Uterus (tissue), 2 donors: ENCODE measurements at regions not wholly inside any gene's neighbourhood (a gene's known extent, or its start where the extent isn't known, plus 50 kb on each side); places are given as distances from the start of the nearest gene placed in this dataset.

Experiments
- POLR2A ChIP-seq, 2 donors: fragments of 450-650 bp; IDR thresholded peaks; one replicate each; pipeline ENCODE4 v1.6.1; 2016; ENCODE audit warnings: antibody characterized with exemption in 2 of 2, mild to moderate bottlenecking in 1 of 2, moderate library complexity in 1 of 2
- TF ChIP-seq, protein P1 (sequence below), 4 experiments: fragments of 200-600 bp in 2 of 4; fragments of 450-650 bp in 2 of 4; sonication (generic) in 2 of 4; IDR thresholded peaks; one replicate each; pipeline ENCODE4 v1.5.1; 2016 to 2019; ENCODE audit warnings: antibody characterized with exemption in 4 of 4, mild to moderate bottlenecking in 2 of 4, moderate library complexity in 1 of 4

GRCh38 chr3:166900866-166901577, 479.1 kb downstream of the ZBBX start:
- TF ChIP-seq, protein P1, sequence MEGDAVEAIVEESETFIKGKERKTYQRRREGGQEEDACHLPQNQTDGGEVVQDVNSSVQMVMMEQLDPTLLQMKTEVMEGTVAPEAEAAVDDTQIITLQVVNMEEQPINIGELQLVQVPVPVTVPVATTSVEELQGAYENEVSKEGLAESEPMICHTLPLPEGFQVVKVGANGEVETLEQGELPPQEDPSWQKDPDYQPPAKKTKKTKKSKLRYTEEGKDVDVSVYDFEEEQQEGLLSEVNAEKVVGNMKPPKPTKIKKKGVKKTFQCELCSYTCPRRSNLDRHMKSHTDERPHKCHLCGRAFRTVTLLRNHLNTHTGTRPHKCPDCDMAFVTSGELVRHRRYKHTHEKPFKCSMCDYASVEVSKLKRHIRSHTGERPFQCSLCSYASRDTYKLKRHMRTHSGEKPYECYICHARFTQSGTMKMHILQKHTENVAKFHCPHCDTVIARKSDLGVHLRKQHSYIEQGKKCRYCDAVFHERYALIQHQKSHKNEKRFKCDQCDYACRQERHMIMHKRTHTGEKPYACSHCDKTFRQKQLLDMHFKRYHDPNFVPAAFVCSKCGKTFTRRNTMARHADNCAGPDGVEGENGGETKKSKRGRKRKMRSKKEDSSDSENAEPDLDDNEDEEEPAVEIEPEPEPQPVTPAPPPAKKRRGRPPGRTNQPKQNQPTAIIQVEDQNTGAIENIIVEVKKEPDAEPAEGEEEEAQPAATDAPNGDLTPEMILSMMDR (IDR thresholded peaks at IDR 0.05): no peak
- TF ChIP-seq POLR2A (IDR thresholded peaks at IDR 0.05): no peak
